HEK293T (cell line): ENCODE measurements at regions not wholly inside any gene's neighbourhood (a gene's known extent, or its start where the extent isn't known, plus 50 kb on each side); places are given as distances from the start of the nearest gene placed in this dataset.

Source experiments
- CTCF ChIA-PET: fragments of 350-600 bp; formaldehyde crosslinking; extraction: SDS; loops from one replicate; lab custom pipeline; 2021; ENCODE audit warnings: antibody characterized with exemption, inconsistent platforms; lab: Yijun Ruan, JAX
- POLR2A ChIA-PET: fragments of 350-600 bp; formaldehyde crosslinking; extraction: SDS; loops from one replicate; lab custom pipeline; 2020; ENCODE audit warnings: antibody characterized with exemption, inconsistent platforms; lab: Yijun Ruan, JAX
- DNase-seq: peaks from one replicate; pipeline ENCODE4 v3.0.0; 2012; ENCODE audit warnings: mixed read lengths; ENCODE audit errors: extremely low spot score
- ARNT ChIP-seq: fragments of 450-650 bp; IDR thresholded peaks from 2 replicates; pipeline ENCODE4 v1.6.1; 2017; ENCODE audit warnings: mild to moderate bottlenecking
- BHLHE40 ChIP-seq: fragments of 450-650 bp; IDR thresholded peaks from 2 replicates; pipeline ENCODE4 v1.6.1; 2016; ENCODE audit warnings: mild to moderate bottlenecking, moderate library complexity, borderline replicate concordance
- CTBP1 ChIP-seq: fragments of 450-650 bp; IDR thresholded peaks from 2 replicates; pipeline ENCODE4 v1.6.1; 2016; ENCODE audit warnings: borderline replicate concordance
- ELF4 ChIP-seq: fragments of 450-650 bp; IDR thresholded peaks from 2 replicates; pipeline ENCODE4 v1.6.1; 2017; ENCODE audit warnings: antibody characterized with exemption
- FOXA1 ChIP-seq: fragments of 450-650 bp; IDR thresholded peaks from 2 replicates; pipeline ENCODE4 v1.6.1; 2016; ENCODE audit warnings: mild to moderate bottlenecking
- FOXK2 ChIP-seq: fragments of 450-650 bp; IDR thresholded peaks from 2 replicates; pipeline ENCODE4 v1.6.1; 2016; ENCODE audit warnings: mild to moderate bottlenecking
- FOXM1 ChIP-seq: fragments of 450-650 bp; IDR thresholded peaks from 2 replicates; pipeline ENCODE4 v1.6.1; 2017; ENCODE audit warnings: mild to moderate bottlenecking, borderline replicate concordance
- HDGF ChIP-seq: fragments of 450-650 bp; IDR thresholded peaks from 2 replicates; pipeline ENCODE4 v1.6.1; 2017; ENCODE audit warnings: antibody characterized with exemption, borderline replicate concordance
- L3MBTL2 ChIP-seq: fragments of 450-650 bp; conservative IDR thresholded peaks from 2 replicates; pipeline ENCODE4 v1.6.1; 2016; ENCODE audit warnings: mild to moderate bottlenecking
- LEF1 ChIP-seq: fragments of 450-650 bp; IDR thresholded peaks from 2 replicates; pipeline ENCODE4 v1.6.1; 2017; ENCODE audit warnings: mild to moderate bottlenecking, borderline replicate concordance
- NFRKB ChIP-seq: fragments of 450-650 bp; IDR thresholded peaks from 2 replicates; pipeline ENCODE4 v1.6.1; 2016; ENCODE audit warnings: mild to moderate bottlenecking, moderate library complexity
- SP1 ChIP-seq: fragments of 450-650 bp; IDR thresholded peaks from 2 replicates; pipeline ENCODE4 v1.6.1; 2017
- SUZ12 ChIP-seq: fragments of 450-650 bp; IDR thresholded peaks from 2 replicates; pipeline ENCODE4 v1.6.1; 2016; ENCODE audit warnings: mild to moderate bottlenecking
- TARDBP ChIP-seq: fragments of 450-650 bp; IDR thresholded peaks from 2 replicates; pipeline ENCODE4 v1.6.1; 2016
- ZNF384 ChIP-seq: fragments of 450-650 bp; IDR thresholded peaks from 2 replicates; pipeline ENCODE4 v1.6.1; 2016
- TF ChIP-seq, protein P1 (sequence below): fragments of 450-650 bp; IDR thresholded peaks from 2 replicates; pipeline ENCODE4 v1.6.1; 2016

DNA sequence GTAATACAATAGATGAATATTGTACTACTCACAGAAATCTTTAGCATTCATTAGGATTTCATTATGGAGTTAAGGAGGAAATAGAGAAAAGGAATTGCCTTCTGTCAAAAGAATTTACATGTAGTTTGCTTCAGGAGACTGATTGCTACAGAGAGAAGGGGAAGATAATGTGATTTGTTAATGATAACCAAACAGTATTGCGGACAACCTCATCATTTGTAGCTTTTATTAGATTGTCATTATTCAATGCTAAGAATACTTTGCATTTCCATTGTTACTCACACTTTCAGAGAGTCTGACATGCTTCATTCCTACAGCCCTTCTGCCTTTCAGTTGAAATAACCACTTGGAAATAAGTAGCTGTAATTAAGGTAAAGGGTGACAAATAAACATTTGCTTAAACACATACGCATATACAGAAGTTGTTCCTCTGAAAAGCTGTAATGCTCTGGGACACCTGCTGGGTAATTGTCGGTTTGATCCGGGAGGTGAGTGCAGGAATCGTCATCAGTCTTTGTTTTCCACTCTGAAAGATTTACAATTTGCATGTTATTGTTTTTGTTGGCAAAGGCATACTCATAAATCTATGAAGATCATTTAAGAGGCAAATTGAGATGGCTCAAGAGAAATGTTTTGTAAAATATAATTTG lies 600.2 kb downstream of the TRHDE start:
- POLR2A ChIA-PET = no interaction called here
- CTCF ChIA-PET = no interaction called here
- TF ChIP-seq CTBP1 (no peak), L3MBTL2 (no peak), LEF1 (no peak), HDGF (no peak), SP1 (no peak), TARDBP (no peak), NFRKB (no peak)
- TF ChIP-seq, protein P1, sequence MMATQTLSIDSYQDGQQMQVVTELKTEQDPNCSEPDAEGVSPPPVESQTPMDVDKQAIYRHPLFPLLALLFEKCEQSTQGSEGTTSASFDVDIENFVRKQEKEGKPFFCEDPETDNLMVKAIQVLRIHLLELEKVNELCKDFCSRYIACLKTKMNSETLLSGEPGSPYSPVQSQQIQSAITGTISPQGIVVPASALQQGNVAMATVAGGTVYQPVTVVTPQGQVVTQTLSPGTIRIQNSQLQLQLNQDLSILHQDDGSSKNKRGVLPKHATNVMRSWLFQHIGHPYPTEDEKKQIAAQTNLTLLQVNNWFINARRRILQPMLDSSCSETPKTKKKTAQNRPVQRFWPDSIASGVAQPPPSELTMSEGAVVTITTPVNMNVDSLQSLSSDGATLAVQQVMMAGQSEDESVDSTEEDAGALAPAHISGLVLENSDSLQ = peak; percentile 74
- peak; percentile 11 for DNase-seq

DNA sequence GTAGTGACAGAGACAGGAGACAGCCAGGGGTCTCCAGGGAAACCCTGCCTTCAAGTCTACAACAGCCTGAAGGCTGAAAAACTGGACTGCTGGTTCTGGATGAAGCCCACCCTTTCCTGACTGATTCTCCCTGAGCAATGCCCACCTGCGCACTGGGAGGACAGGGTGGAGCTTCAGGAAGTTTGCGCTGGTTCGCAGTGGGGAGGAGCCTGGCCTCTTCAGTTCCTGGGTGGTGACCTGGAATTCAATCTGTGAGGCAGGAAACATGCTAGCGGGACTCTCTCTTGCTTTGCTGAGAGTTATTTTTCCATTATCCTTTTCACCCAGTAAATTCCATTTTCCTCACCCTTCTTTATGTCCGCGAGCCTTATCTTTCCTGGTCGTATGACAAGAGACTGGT lies 600.8 kb downstream of the TRHDE start:
- ChIA-PET POLR2A (no interaction called here), CTCF (no interaction called here)
- TF ChIP-seq ZNF384 (no peak), TARDBP (no peak), FOXK2 (no peak), NFRKB (no peak), ARNT (no peak), L3MBTL2 (no peak), LEF1 (no peak), SP1 (no peak), ELF4 (no peak), BHLHE40 (no peak), CTBP1 (no peak), HDGF (no peak), SUZ12 (no peak), FOXA1 (no peak)
- DNase-seq = no peak

DNA sequence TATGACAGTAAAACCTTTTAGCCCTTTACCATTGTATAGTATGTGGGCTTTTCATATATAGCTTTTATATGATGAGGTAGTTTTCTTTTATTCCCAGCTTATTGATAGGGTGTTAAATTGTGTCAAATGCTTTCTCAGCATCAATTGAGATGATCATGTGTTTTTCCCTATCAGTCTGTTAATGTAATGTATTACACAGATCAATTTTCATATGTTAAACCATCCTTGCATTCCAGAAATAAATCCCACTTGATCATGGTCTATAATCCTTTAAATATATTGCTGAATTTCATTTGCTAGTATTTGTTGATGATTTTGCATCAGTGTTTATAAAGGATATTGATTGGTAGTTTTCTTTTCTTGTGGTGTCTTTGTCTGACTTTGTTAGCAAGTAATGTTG lies 603.9 kb downstream of the TRHDE start:
- ChIA-PET POLR2A (no interaction called here), CTCF (no interaction called here)
- TF ChIP-seq ZNF384 (no peak), ELF4 (no peak), ARNT (no peak), FOXK2 (no peak), SUZ12 (no peak), L3MBTL2 (no peak), FOXM1 (no peak), BHLHE40 (no peak), SP1 (no peak), TARDBP (no peak), NFRKB (no peak), FOXA1 (no peak), HDGF (no peak), CTBP1 (no peak), LEF1 (no peak)
- TF ChIP-seq, protein P1 = no peak
- no peak for DNase-seq

DNA sequence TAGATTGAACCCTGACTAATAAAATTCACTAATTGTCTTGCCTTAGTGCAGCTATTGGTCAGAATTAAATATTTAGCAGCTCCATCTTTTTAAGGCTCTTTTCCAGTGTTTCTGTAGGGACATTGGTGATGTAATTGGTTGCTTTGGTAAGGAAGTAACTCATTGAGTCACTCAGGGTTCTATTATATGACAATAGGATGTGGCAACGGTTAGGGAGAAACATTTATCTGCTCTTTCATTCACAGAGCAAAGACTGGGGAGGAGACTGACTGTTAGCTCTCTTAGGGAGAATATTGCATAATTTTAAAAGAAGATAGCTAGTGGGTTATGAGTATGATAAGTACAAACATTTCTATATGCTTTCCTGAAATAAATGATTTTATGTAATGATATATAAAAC lies 616.5 kb downstream of the TRHDE start:
- CTCF ChIA-PET = no interaction called here
- DNase-seq = no peak
- POLR2A ChIA-PET = no interaction called here
- TF ChIP-seq HDGF (no peak), LEF1 (no peak), FOXM1 (no peak), ELF4 (no peak), FOXA1 (no peak), BHLHE40 (no peak), FOXK2 (no peak), TARDBP (no peak), SP1 (no peak), NFRKB (no peak), CTBP1 (no peak), SUZ12 (no peak), L3MBTL2 (no peak), ARNT (no peak), ZNF384 (no peak)
- TF ChIP-seq, protein P1 = no peak

DNA sequence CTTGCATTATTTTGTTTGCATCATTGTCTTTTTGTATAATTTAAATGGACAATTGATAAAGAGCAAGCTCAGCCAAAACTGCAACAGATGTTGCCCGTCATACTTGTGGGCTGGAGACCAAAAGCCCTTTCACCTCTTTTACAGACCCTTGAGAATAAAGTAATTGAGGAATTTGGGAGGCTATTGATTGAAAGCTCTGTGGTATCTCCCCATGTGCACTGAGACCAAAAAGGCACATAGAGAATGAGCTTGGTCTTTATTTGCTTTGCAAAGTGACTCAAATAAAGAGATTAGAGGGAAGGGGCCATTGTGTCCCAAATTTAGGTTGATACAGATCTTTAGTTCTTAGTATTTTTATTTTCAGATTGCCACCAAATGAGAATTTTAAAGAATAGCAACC lies 617.6 kb downstream of the TRHDE start:
- TF ChIP-seq FOXM1 = no peak
- TF ChIP-seq ZNF384 = no peak
- TF ChIP-seq FOXA1 = no peak
- TF ChIP-seq SP1 = no peak
- TF ChIP-seq TARDBP = no peak
- no peak for TF ChIP-seq NFRKB
- no peak for DNase-seq
- ChIA-PET CTCF (no interaction called here), POLR2A (no interaction called here)

DNA sequence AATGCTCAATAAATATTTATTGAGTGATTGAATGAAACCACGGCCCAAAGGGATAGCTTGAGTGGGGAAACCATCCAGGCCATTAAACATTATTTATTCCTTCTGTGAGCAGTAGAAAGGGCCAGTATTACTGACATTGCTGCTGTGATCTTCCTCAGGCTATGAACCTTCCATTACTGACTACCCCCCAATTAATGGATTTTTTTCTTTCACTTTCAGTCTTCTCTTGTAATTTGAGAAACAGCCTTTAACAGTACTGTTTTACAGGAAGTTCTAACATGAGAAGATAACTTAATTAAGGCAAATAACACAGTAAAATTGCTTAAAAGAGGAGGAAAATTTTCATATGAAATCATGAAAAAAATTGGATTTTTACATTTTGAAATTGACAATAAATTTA lies 629.5 kb downstream of the TRHDE start:
- no peak for DNase-seq
- TF ChIP-seq FOXM1 (no peak), BHLHE40 (no peak), ZNF384 (no peak), ELF4 (no peak), SUZ12 (no peak), FOXA1 (no peak), FOXK2 (no peak), NFRKB (no peak), ARNT (no peak), LEF1 (no peak), CTBP1 (no peak), SP1 (no peak), TARDBP (no peak), L3MBTL2 (no peak), HDGF (no peak)
- TF ChIP-seq, protein P1 = no peak
- ChIA-PET CTCF (no interaction called here), POLR2A (no interaction called here)
